ENCODE measurements at regions not wholly inside any gene's neighbourhood (a gene's known extent, or its start where the extent isn't known, plus 50 kb on each side); places are given as distances from the start of the nearest gene placed in this dataset.

- TF ChIP-seq CTCF (IDR thresholded peaks at IDR 0.05; ENCODE audit: low read length, missing control alignments): no peak
- no peak overlapping the region for H3K4me3 ChIP-seq (replicated peaks; ENCODE audit: low read depth, low read length)
- no peak for DNase-seq (ENCODE audit: low read depth)
These were observed 111.5 kb upstream of the E2F8 start for GRCh38 chr11:19352072-19352770.

- no peak overlapping the region for H3K4me3 ChIP-seq (replicated peaks; ENCODE audit: low read depth, low read length)
- DNase-seq (ENCODE audit: low read depth): no peak
- no peak for TF ChIP-seq CTCF (IDR thresholded peaks at IDR 0.05; ENCODE audit: low read length, missing control alignments)
These were observed 110.7 kb upstream of the E2F8 start for GRCh38 chr11:19351426-19351825.

GRCh38 chr11:19350160-19350559, 109.4 kb upstream of the E2F8 start:
- TF ChIP-seq CTCF (IDR thresholded peaks at IDR 0.05; ENCODE audit: low read length, missing control alignments): no peak
- no peak for DNase-seq (ENCODE audit: low read depth)
- H3K4me3 ChIP-seq (replicated peaks; ENCODE audit: low read depth, low read length): no peak overlapping the region

GRCh38 chr11:19349340-19350025, 108.7 kb upstream of the E2F8 start:
- no peak for TF ChIP-seq CTCF (IDR thresholded peaks at IDR 0.05; ENCODE audit: low read length, missing control alignments)
- DNase-seq (ENCODE audit: low read depth): peak; percentile 54
- H3K4me3 ChIP-seq (replicated peaks; ENCODE audit: low read depth, low read length): no peak overlapping the region

- no peak for TF ChIP-seq CTCF (IDR thresholded peaks at IDR 0.05; ENCODE audit: low read length, missing control alignments)
- H3K4me3 ChIP-seq (replicated peaks; ENCODE audit: low read depth, low read length): no peak overlapping the region
- peak; percentile 49 for DNase-seq (ENCODE audit: low read depth)
These were observed 107.2 kb upstream of the E2F8 start for GRCh38 chr11:19347911-19348310.

GRCh38 chr11:19345848-19346681, 105.3 kb upstream of the E2F8 start:
- DNase-seq (ENCODE audit: low read depth): peak; percentile 45
- H3K4me3 ChIP-seq (replicated peaks; ENCODE audit: low read depth, low read length): peak overlapping the region; percentile 80
- TF ChIP-seq CTCF (IDR thresholded peaks at IDR 0.05; ENCODE audit: low read length, missing control alignments): no peak
